ENCODE measurements at regions not wholly inside any gene's neighbourhood (a gene's known extent, or its start where the extent isn't known, plus 50 kb on each side); places are given as distances from the start of the nearest gene placed in this dataset.

DNA sequence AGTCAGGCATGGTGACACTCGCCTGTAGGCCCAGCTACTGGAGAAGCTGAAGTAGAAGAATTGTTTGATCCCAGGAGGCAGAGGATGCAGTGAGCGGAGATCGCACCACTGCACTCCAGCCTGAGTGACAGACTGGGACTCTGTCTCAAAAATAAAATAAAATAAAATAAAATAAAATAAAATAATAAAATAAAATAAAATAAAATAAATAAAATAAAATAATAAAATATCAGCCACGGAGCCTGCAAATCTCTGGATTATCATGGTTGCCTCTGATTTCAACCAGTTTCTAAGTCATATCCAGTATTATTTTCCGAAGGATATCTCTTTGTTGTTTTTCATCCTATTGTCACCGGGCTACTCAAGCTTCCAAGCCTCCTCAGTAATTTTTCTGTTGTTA lies 51.7 kb upstream of the FZD8 start:
- H3K27ac ChIP-seq = no peak overlapping the region
- H3K9me3 ChIP-seq = no peaks in the 10 kb centered on the region
- no peak overlapping the region for H3K4me3 ChIP-seq
- H3K4me1 ChIP-seq = no peaks in the 10 kb centered on the region
- intact Hi-C loops (cut with DNase I) = no loop called here
- no peaks in the 10 kb centered on the region for H3K27me3 ChIP-seq
- no peak for DNase-seq
- H3K9ac ChIP-seq (ENCODE audit: low read depth in 2 of 2, low read length in 2 of 2) = no peak overlapping the region
- TF ChIP-seq, protein P1, sequence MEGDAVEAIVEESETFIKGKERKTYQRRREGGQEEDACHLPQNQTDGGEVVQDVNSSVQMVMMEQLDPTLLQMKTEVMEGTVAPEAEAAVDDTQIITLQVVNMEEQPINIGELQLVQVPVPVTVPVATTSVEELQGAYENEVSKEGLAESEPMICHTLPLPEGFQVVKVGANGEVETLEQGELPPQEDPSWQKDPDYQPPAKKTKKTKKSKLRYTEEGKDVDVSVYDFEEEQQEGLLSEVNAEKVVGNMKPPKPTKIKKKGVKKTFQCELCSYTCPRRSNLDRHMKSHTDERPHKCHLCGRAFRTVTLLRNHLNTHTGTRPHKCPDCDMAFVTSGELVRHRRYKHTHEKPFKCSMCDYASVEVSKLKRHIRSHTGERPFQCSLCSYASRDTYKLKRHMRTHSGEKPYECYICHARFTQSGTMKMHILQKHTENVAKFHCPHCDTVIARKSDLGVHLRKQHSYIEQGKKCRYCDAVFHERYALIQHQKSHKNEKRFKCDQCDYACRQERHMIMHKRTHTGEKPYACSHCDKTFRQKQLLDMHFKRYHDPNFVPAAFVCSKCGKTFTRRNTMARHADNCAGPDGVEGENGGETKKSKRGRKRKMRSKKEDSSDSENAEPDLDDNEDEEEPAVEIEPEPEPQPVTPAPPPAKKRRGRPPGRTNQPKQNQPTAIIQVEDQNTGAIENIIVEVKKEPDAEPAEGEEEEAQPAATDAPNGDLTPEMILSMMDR (IDR thresholded peaks at IDR 0.05) = no peak
- no peaks in the 10 kb centered on the region for H3K36me3 ChIP-seq
